ENCODE measurements at regions not wholly inside any gene's neighbourhood (a gene's known extent, or its start where the extent isn't known, plus 50 kb on each side); places are given as distances from the start of the nearest gene placed in this dataset.
"Not testable (repeated sequence)": the region's sequence is repeated elsewhere in the genome, so short reads cannot be mapped to it uniquely, and the experiment has no call there.

- Mint-ChIP-seq H3K27ac (no peak overlapping the region), H3K36me3 (ENCODE audit: low read depth) (no peaks in the 10 kb centered on the region)
These were observed 585.6 kb downstream of the NUP35 start for GRCh38 chr2:183709829-183710228.

GRCh38 chr2:183718246-183718645 lies 594.0 kb downstream of the NUP35 start:
- intact Hi-C loops (cut with micrococcal nuclease): no loop called here
- Mint-ChIP-seq H3K27ac (no peak overlapping the region), H3K4me1 (no peaks in the 10 kb centered on the region), H3K27me3 (no peaks in the 10 kb centered on the region), H3K4me3 (no peak overlapping the region), H3K36me3 (ENCODE audit: low read depth) (no peaks in the 10 kb centered on the region), H3K9me3 (no peaks in the 10 kb centered on the region)
- DNase-seq: no peak

More at GRCh38 chr2:183709829-183710228, 585.6 kb downstream of the NUP35 start:
- no peak for DNase-seq
- no peaks in the 10 kb centered on the region for H3K9me3 Mint-ChIP-seq
- H3K4me3 Mint-ChIP-seq: no peak overlapping the region
- no peaks in the 10 kb centered on the region for H3K27me3 Mint-ChIP-seq
- H3K4me1 Mint-ChIP-seq: no peaks in the 10 kb centered on the region
- intact Hi-C loops (cut with micrococcal nuclease): no loop called here

GRCh38 chr2:183723278-183723677 lies 599.0 kb downstream of the NUP35 start:
- DNase-seq: no peak
- Mint-ChIP-seq H3K27me3 (no peaks in the 10 kb centered on the region), H3K27ac (no peak overlapping the region), H3K9me3 (no peaks in the 10 kb centered on the region), H3K36me3 (ENCODE audit: low read depth) (no peaks in the 10 kb centered on the region), H3K4me3 (no peak overlapping the region), H3K4me1 (no peaks in the 10 kb centered on the region)
- intact Hi-C loops (cut with micrococcal nuclease): no loop called here

GRCh38 chr2:183729380-183729779 lies 605.1 kb downstream of the NUP35 start:
- DNase-seq: no peak
- Mint-ChIP-seq H3K27me3 (no peaks in the 10 kb centered on the region), H3K27ac (no peak overlapping the region), H3K36me3 (ENCODE audit: low read depth) (no peaks in the 10 kb centered on the region), H3K4me3 (no peak overlapping the region), H3K4me1 (no peaks in the 10 kb centered on the region), H3K9me3 (no peaks in the 10 kb centered on the region)
- intact Hi-C loops (cut with micrococcal nuclease): no loop called here

GRCh38 chr2:183740241-183740640 lies 616.0 kb downstream of the NUP35 start:
- H3K4me3 Mint-ChIP-seq: no peak overlapping the region

GRCh38 chr2:183752571-183752970 lies 628.3 kb downstream of the NUP35 start:
- H3K9me3 Mint-ChIP-seq: peaks cover 6% of the 10 kb centered on the region
- H3K27ac Mint-ChIP-seq: no peak overlapping the region
- no peaks in the 10 kb centered on the region for H3K36me3 Mint-ChIP-seq (ENCODE audit: low read depth)

More at GRCh38 chr2:183740241-183740640, 616.0 kb downstream of the NUP35 start:
- no peaks in the 10 kb centered on the region for H3K36me3 Mint-ChIP-seq (ENCODE audit: low read depth)
- H3K27ac Mint-ChIP-seq: no peak overlapping the region
- intact Hi-C loops (cut with micrococcal nuclease): no loop called here
- no peak for DNase-seq
- H3K9me3 Mint-ChIP-seq: no peaks in the 10 kb centered on the region
- no peaks in the 10 kb centered on the region for H3K27me3 Mint-ChIP-seq
- H3K4me1 Mint-ChIP-seq: no peaks in the 10 kb centered on the region

GRCh38 chr2:183759033-183759432 lies 634.8 kb downstream of the NUP35 start:
- Mint-ChIP-seq H3K4me1 (no peaks in the 10 kb centered on the region), H3K36me3 (ENCODE audit: low read depth) (no peaks in the 10 kb centered on the region)
- intact Hi-C loops (cut with micrococcal nuclease): no loop called here

More at GRCh38 chr2:183752571-183752970, 628.3 kb downstream of the NUP35 start:
- Mint-ChIP-seq H3K27me3 (no peaks in the 10 kb centered on the region), H3K4me3 (no peak overlapping the region), H3K4me1 (no peaks in the 10 kb centered on the region)
- intact Hi-C loops (cut with micrococcal nuclease): no loop called here
- no peak for DNase-seq

GRCh38 chr2:183773775-183774174 lies 649.5 kb downstream of the NUP35 start:
- no peak for DNase-seq
- Mint-ChIP-seq H3K9me3 (peaks cover 3% of the 10 kb centered on the region), H3K36me3 (ENCODE audit: low read depth) (no peaks in the 10 kb centered on the region), H3K4me3 (no peak overlapping the region), H3K27me3 (no peaks in the 10 kb centered on the region), H3K27ac (no peak overlapping the region), H3K4me1 (no peaks in the 10 kb centered on the region)
- intact Hi-C loops (cut with micrococcal nuclease): no loop called here

More at GRCh38 chr2:183759033-183759432, 634.8 kb downstream of the NUP35 start:
- peaks cover 6% of the 10 kb centered on the region for H3K9me3 Mint-ChIP-seq
- H3K4me3 Mint-ChIP-seq: no peak overlapping the region
- no peaks in the 10 kb centered on the region for H3K27me3 Mint-ChIP-seq
- no peak for DNase-seq
- H3K27ac Mint-ChIP-seq: no peak overlapping the region

GRCh38 chr2:183780072-183780471 lies 655.8 kb downstream of the NUP35 start:
- Mint-ChIP-seq H3K4me1 (no peaks in the 10 kb centered on the region), H3K4me3 (no peak overlapping the region), H3K27me3 (no peaks in the 10 kb centered on the region), H3K27ac (no peak overlapping the region), H3K36me3 (ENCODE audit: low read depth) (no peaks in the 10 kb centered on the region), H3K9me3 (peaks cover 3% of the 10 kb centered on the region)
- intact Hi-C loops (cut with micrococcal nuclease): no loop called here
- no peak for DNase-seq

- DNase-seq: no peak
- no peaks in the 10 kb centered on the region for H3K36me3 Mint-ChIP-seq (ENCODE audit: low read depth)
- H3K4me3 Mint-ChIP-seq: no peak overlapping the region
- H3K27ac Mint-ChIP-seq: no peak overlapping the region
- H3K27me3 Mint-ChIP-seq: no peaks in the 10 kb centered on the region
- H3K9me3 Mint-ChIP-seq: peaks cover under 1% of the 10 kb centered on the region
- intact Hi-C loops (cut with micrococcal nuclease): no loop called here
- no peaks in the 10 kb centered on the region for H3K4me1 Mint-ChIP-seq
These were observed 658.2 kb downstream of the NUP35 start for GRCh38 chr2:183782436-183782835.

GRCh38 chr2:183788796-183789195 lies 664.6 kb downstream of the NUP35 start:
- H3K9me3 Mint-ChIP-seq; intact Hi-C loops (cut with micrococcal nuclease); DNase-seq; H3K4me3 Mint-ChIP-seq; H3K27me3 Mint-ChIP-seq; H3K36me3 Mint-ChIP-seq (ENCODE audit: low read depth); H3K4me1 Mint-ChIP-seq; H3K27ac Mint-ChIP-seq: not testable (repeated sequence)

- DNase-seq; H3K27me3 Mint-ChIP-seq; H3K4me3 Mint-ChIP-seq; H3K27ac Mint-ChIP-seq; H3K4me1 Mint-ChIP-seq; H3K9me3 Mint-ChIP-seq; intact Hi-C loops (cut with micrococcal nuclease); H3K36me3 Mint-ChIP-seq (ENCODE audit: low read depth): not testable (repeated sequence)
These were observed 668.1 kb downstream of the NUP35 start for GRCh38 chr2:183792165-183792924.

GRCh38 chr2:183798535-183798934 lies 674.3 kb downstream of the NUP35 start:
- DNase-seq: no peak
- Mint-ChIP-seq H3K27me3 (no peaks in the 10 kb centered on the region), H3K36me3 (ENCODE audit: low read depth) (no peaks in the 10 kb centered on the region), H3K9me3 (peaks cover 4% of the 10 kb centered on the region), H3K4me1 (no peaks in the 10 kb centered on the region), H3K4me3 (no peak overlapping the region), H3K27ac (no peak overlapping the region)
- intact Hi-C loops (cut with micrococcal nuclease): no loop called here

- Mint-ChIP-seq H3K4me1 (no peaks in the 10 kb centered on the region), H3K27me3 (no peaks in the 10 kb centered on the region), H3K27ac (no peak overlapping the region), H3K36me3 (ENCODE audit: low read depth) (no peaks in the 10 kb centered on the region), H3K4me3 (no peak overlapping the region), H3K9me3 (peaks cover 4% of the 10 kb centered on the region)
- no peak for DNase-seq
- intact Hi-C loops (cut with micrococcal nuclease): no loop called here
These were observed 675.5 kb downstream of the NUP35 start for GRCh38 chr2:183799761-183800160.

GRCh38 chr2:183803596-183803995 lies 679.4 kb downstream of the NUP35 start:
- no peaks in the 10 kb centered on the region for H3K4me1 Mint-ChIP-seq
- no peak for DNase-seq
- H3K27ac Mint-ChIP-seq: no peak overlapping the region
- H3K4me3 Mint-ChIP-seq: no peak overlapping the region
- intact Hi-C loops (cut with micrococcal nuclease): no loop called here
- no peaks in the 10 kb centered on the region for H3K36me3 Mint-ChIP-seq (ENCODE audit: low read depth)
- H3K9me3 Mint-ChIP-seq: no peaks in the 10 kb centered on the region
- H3K27me3 Mint-ChIP-seq: no peaks in the 10 kb centered on the region

Measured in activated CD4-positive, alpha-beta T cell treated with anti-CD3 and anti-CD28 coated beads, Interleukin-2, amount 10 ng/mL, durations not matched to agents 24 days and 14 days (primary cell).